ENCODE measurements at regions not wholly inside any gene's neighbourhood (a gene's known extent, or its start where the extent isn't known, plus 50 kb on each side); places are given as distances from the start of the nearest gene placed in this dataset.

DNA sequence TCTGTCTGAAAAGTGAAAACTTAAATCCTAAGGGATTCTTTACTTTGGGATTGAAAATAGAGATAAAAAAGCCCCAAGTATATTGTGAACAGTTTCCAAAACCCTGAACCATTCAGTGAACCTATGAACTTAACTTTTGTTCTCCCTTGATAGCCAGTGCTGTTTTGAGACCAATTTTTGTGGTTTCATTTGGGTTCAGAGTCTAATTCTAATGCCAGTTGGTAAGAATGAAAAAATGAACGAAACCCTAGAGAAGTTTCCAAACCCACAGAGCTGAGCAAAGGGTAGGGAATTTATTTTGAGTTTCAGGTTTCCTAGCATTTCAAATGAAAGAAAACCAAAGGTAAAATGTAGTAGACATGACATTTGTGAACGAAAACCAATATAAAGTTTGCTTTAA lies 1366.8 kb downstream of the EFNA5 start:
- no peak for DNase-seq
- H3K9me3 ChIP-seq, result no peaks in the 10 kb centered on the region
- H3K4me1 ChIP-seq, result no peaks in the 10 kb centered on the region
- H3K36me3 ChIP-seq, result no peaks in the 10 kb centered on the region
- TF ChIP-seq, protein P1, sequence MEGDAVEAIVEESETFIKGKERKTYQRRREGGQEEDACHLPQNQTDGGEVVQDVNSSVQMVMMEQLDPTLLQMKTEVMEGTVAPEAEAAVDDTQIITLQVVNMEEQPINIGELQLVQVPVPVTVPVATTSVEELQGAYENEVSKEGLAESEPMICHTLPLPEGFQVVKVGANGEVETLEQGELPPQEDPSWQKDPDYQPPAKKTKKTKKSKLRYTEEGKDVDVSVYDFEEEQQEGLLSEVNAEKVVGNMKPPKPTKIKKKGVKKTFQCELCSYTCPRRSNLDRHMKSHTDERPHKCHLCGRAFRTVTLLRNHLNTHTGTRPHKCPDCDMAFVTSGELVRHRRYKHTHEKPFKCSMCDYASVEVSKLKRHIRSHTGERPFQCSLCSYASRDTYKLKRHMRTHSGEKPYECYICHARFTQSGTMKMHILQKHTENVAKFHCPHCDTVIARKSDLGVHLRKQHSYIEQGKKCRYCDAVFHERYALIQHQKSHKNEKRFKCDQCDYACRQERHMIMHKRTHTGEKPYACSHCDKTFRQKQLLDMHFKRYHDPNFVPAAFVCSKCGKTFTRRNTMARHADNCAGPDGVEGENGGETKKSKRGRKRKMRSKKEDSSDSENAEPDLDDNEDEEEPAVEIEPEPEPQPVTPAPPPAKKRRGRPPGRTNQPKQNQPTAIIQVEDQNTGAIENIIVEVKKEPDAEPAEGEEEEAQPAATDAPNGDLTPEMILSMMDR (IDR thresholded peaks at IDR 0.05), result no peak
- TF ChIP-seq EP300 (IDR thresholded peaks at IDR 0.05) (no peak), POLR2A (IDR thresholded peaks at IDR 0.05) (no peak), POLR2AphosphoS5 (IDR thresholded peaks at IDR 0.05) (no peak)
- no peak overlapping the region for H3K27ac ChIP-seq
- WGBS, 5 donors, result 73 to 80% (median 78%) methylated on average over 2 of the region's 2 CpGs
- intact Hi-C loops (cut with DNase I; ENCODE audit: low total_unique reads), result no loop called here
- H3K27me3 ChIP-seq, result no peaks in the 10 kb centered on the region
- no peak overlapping the region for H3K4me3 ChIP-seq

DNA sequence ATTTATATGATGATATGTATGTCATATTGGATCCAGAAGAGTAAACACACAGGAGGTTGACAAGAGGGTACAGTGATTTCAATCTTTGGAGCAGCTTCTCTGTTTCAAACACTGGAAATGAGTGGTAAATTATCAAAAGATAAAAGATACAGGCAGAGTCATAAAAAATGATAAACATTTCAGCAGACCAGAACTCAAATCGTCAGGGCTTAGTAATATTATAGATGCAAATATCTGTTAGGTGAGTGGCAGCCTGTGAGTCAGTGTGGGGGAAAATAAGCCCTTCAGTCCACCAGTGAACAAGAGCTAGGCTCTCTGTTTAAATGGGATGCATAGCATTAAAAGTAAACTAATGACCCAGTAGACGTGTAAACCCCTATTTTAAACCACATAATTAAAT lies 1378.1 kb downstream of the EFNA5 start:
- Histone ChIP-seq H3K27me3 (no peaks in the 10 kb centered on the region), H3K36me3 (no peaks in the 10 kb centered on the region), H3K9me3 (no peaks in the 10 kb centered on the region), H3K4me3 (no peak overlapping the region), H3K4me1 (no peaks in the 10 kb centered on the region), H3K27ac (no peak overlapping the region)
- intact Hi-C loops (cut with DNase I; ENCODE audit: low total_unique reads), result no loop called here
- TF ChIP-seq POLR2AphosphoS5 (IDR thresholded peaks at IDR 0.05) (no peak), EP300 (IDR thresholded peaks at IDR 0.05) (no peak), POLR2A (IDR thresholded peaks at IDR 0.05) (no peak)
- TF ChIP-seq, protein P1 (IDR thresholded peaks at IDR 0.05), result no peak
- 24 to 54% (median 28%) methylated on average over 2 of the region's 2 CpGs for WGBS, 5 donors
- DNase-seq, result no peak

DNA sequence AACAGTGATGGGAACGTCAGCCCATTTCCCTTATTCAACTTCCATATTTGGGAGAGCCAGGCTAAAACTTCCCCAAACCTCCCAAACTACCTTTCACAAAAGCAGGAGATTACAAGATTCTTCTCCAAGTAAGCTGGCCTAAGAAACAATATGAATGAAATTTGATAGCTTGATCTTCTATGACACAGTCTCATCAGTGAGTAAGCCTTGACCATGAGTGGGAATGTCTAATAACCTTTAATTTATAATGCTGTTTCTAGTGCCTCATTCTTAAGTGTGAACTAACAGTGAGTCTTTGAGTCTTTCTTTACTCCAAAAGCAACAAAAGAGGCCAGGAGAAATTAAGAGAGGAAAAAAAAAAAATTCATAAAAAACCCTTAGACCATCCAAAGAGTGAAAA lies 1379.9 kb downstream of the EFNA5 start:
- Histone ChIP-seq H3K27me3 (no peaks in the 10 kb centered on the region), H3K9me3 (no peaks in the 10 kb centered on the region), H3K4me3 (no peak overlapping the region), H3K27ac (no peak overlapping the region), H3K36me3 (no peaks in the 10 kb centered on the region), H3K4me1 (no peaks in the 10 kb centered on the region)
- TF ChIP-seq POLR2AphosphoS5 (IDR thresholded peaks at IDR 0.05) (no peak), POLR2A (IDR thresholded peaks at IDR 0.05) (no peak), EP300 (IDR thresholded peaks at IDR 0.05) (no peak)
- TF ChIP-seq, protein P1 (IDR thresholded peaks at IDR 0.05), result no peak
- 76 to 84% (median 79%) methylated on average over 1 of the region's 1 CpG for WGBS, 5 donors
- no peak for DNase-seq
- intact Hi-C loops (cut with DNase I; ENCODE audit: low total_unique reads), result no loop called here

DNA sequence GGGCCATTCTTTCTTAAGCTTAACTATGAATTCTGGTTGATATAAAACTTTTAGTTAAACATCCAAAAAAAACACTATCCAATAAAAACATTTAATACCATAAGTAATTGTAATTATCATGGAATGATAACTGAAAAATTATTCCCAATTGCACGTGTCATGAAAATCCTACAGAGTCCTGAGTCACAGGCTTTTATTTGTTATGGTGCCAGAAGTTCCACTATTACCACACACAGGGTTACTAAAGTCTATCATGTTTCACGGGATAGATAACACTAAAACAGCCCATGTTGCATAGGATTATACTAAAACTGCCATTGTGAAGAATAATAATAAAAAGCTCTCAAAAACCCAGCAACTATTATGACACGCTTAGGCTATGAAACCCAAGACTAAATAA lies 1381.8 kb downstream of the EFNA5 start:
- H3K27me3 ChIP-seq, result no peaks in the 10 kb centered on the region
- no peak overlapping the region for H3K27ac ChIP-seq
- no peak for DNase-seq
- H3K4me1 ChIP-seq, result no peaks in the 10 kb centered on the region
- TF ChIP-seq EP300 (IDR thresholded peaks at IDR 0.05) (no peak), POLR2AphosphoS5 (IDR thresholded peaks at IDR 0.05) (no peak)
- intact Hi-C loops (cut with DNase I; ENCODE audit: low total_unique reads), result no loop called here
- no peaks in the 10 kb centered on the region for H3K36me3 ChIP-seq
- H3K9me3 ChIP-seq, result no peaks in the 10 kb centered on the region
- no peak overlapping the region for H3K4me3 ChIP-seq
- WGBS, 5 donors, result 51 to 61% (median 56%) methylated on average over 3 of the region's 3 CpGs

DNA sequence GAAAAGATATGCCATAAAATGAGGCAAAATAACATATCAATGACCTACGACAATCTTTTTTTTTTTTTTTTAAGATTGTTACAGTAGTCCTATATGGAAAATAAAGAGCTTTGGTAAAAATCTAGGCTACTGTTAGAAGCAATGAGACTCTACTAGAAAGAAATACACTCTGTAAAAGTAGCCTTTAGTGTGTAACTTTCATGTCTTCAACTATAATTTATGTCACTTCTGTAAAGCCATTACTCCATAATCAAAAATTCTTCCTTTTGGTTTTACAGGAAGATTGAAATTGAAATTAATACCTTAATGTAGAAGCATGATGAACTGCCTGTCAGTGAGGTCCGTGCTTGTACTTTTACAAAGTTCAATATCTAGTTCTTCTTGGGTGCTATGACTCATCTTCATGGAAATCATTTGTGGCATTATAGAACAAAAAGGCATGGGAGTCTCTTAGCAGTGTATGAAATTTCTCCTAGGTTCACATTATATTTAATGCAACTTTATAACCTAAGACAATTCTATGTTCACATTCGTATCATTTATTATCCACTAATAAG lies 1393.1 kb downstream of the EFNA5 start:
- Histone ChIP-seq H3K27ac (no peak overlapping the region), H3K36me3 (no peaks in the 10 kb centered on the region), H3K9me3 (peaks cover 0 to 10% (median 9%) of the 10 kb centered on the region in 4 donors), H3K27me3 (no peaks in the 10 kb centered on the region), H3K4me1 (no peaks in the 10 kb centered on the region), H3K4me3 (no peak overlapping the region)
- 87 to 90% (median 89%) methylated on average over 3 of the region's 3 CpGs for WGBS, 5 donors
- intact Hi-C loops (cut with DNase I; ENCODE audit: low total_unique reads), result no loop called here
- DNase-seq, result no peak
- TF ChIP-seq POLR2AphosphoS5 (IDR thresholded peaks at IDR 0.05) (no peak), POLR2A (IDR thresholded peaks at IDR 0.05) (no peak), EP300 (IDR thresholded peaks at IDR 0.05) (no peak)
- TF ChIP-seq, protein P1 (IDR thresholded peaks at IDR 0.05), result no peak

Data from stomach (tissue), 8 donors.